Activated CD4-positive, alpha-beta T cell treated with anti-CD3 and anti-CD28 coated beads, Interleukin-2, amount 10 ng/mL, durations not matched to agents 24 days and 14 days (primary cell): ENCODE measurements at regions not wholly inside any gene's neighbourhood (a gene's known extent, or its start where the extent isn't known, plus 50 kb on each side); places are given as distances from the start of the nearest gene placed in this dataset.
A peak's percentile ranks its signal among the peaks of the same experiment; 100 is the strongest.
"Not testable (repeated sequence)": the region's sequence is repeated elsewhere in the genome, so short reads cannot be mapped to it uniquely, and the experiment has no call there.

Source experiments
- DNase-seq: peaks from one replicate; pipeline ENCODE4 v3.0.0; 2022
- H3K27ac Mint-ChIP-seq: one replicate; pipeline ENCODE4 v1.8.0; 2022; ENCODE audit warnings: mild to moderate bottlenecking, mixed read lengths
- H3K27me3 Mint-ChIP-seq: one replicate; pipeline ENCODE4 v1.8.0; 2022; ENCODE audit warnings: mixed read lengths
- H3K36me3 Mint-ChIP-seq: one replicate; pipeline ENCODE4 v1.8.0; 2022; ENCODE audit warnings: low read depth, mild to moderate bottlenecking, mixed read lengths
- H3K4me1 Mint-ChIP-seq: one replicate; pipeline ENCODE4 v1.8.0; 2021; ENCODE audit warnings: mixed read lengths
- H3K4me3 Mint-ChIP-seq: one replicate; pipeline ENCODE4 v1.8.0; 2022; ENCODE audit warnings: mild to moderate bottlenecking, moderate library complexity, mixed read lengths
- H3K9me3 Mint-ChIP-seq: one replicate; pipeline ENCODE4 v1.8.0; 2021; ENCODE audit warnings: mixed read lengths
- intact Hi-C: fragments of 100-400 bp; cut with micrococcal nuclease; formaldehyde crosslinking; loops from one replicate; pipeline ENCODE4 v1.15.1; 2023

DNA sequence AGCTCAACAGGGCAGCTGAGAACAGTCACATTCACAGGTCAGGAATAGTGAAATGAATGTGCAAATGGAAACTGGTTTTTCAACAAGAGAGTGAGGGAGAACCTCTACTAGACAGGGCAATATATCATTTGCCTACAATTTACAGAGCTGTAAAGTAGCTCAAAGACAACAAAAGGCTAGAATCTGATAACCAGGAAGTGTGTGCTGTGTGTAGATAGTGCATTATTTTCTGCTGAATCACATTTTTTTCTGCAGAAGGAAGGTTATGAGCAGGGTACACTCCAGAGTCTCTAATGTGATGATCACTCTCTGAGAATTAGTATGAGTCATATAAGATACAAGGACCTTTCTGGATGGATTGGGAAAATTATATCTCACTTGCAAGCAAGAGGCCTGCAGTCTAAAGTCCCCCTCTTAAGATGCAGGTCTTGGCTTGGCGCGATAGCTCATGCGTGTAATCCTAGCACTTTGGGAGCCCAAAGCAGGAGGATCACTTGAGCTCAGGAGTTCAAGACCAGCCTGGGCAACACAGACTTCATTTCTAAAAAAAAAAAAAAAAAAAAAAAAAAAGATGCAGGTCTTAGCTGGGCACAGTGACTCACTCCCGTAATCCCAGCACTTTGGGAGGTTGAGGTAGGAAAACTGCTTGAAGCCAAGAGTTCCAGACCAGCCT, 59.9 kb upstream of the COBL start:
- no peaks in the 10 kb centered on the region for H3K4me1 Mint-ChIP-seq
- H3K36me3 Mint-ChIP-seq = no peaks in the 10 kb centered on the region
- H3K9me3 Mint-ChIP-seq = no peaks in the 10 kb centered on the region
- peaks cover 2% of the 10 kb centered on the region for H3K27me3 Mint-ChIP-seq
- no peak overlapping the region for H3K4me3 Mint-ChIP-seq
- intact Hi-C loops = no loop called here
- DNase-seq = no peak
- H3K27ac Mint-ChIP-seq = no peak overlapping the region

- intact Hi-C loops = no loop called here
- DNase-seq = no peak
- Mint-ChIP-seq H3K4me3 (no peak overlapping the region), H3K9me3 (no peaks in the 10 kb centered on the region), H3K4me1 (no peaks in the 10 kb centered on the region), H3K27me3 (peaks cover 2% of the 10 kb centered on the region), H3K36me3 (no peaks in the 10 kb centered on the region), H3K27ac (no peak overlapping the region)
Measured at GRCh38 chr7:51374936-51375335, 58.3 kb upstream of the COBL start.

- H3K9me3 Mint-ChIP-seq, H3K4me3 Mint-ChIP-seq, H3K27me3 Mint-ChIP-seq, H3K4me1 Mint-ChIP-seq, DNase-seq, H3K27ac Mint-ChIP-seq, intact Hi-C loops, H3K36me3 Mint-ChIP-seq: not testable (repeated sequence)
Measured at GRCh38 chr7:51373607-51374006, 57.0 kb upstream of the COBL start.

DNA sequence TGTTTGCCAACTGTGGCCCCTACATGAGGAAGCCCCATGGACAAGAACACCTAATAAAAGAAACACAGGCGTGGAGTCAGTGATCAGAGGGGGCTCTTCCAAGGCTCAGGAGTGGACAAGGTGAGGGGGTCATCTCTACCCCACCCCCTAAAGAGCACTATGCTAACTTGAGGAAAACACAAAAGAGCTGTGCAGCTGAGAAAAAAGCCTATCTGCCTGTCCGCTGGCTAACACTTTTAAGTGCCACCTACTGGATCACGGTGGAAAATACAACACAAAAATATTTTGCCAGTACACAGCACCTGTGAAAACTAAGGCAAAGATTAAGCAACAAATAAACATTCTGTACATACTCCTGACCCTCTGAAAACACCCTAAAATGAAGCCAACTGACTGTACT, 53.1 kb upstream of the COBL start:
- Mint-ChIP-seq H3K4me1 (no peaks in the 10 kb centered on the region), H3K9me3 (no peaks in the 10 kb centered on the region), H3K36me3 (no peaks in the 10 kb centered on the region), H3K27me3 (no peaks in the 10 kb centered on the region), H3K4me3 (no peak overlapping the region), H3K27ac (no peak overlapping the region)
- DNase-seq = peak; percentile 56
- intact Hi-C loops = loop anchor here (1.0 to 10.0 kb wide), 2 partner anchors 207 to 1275 kb away; partner anchors contain the start of gene ZPBP

- not testable (repeated sequence) for H3K4me1 Mint-ChIP-seq, H3K27ac Mint-ChIP-seq, H3K36me3 Mint-ChIP-seq, H3K4me3 Mint-ChIP-seq, H3K9me3 Mint-ChIP-seq, H3K27me3 Mint-ChIP-seq, DNase-seq
- intact Hi-C loops = loop anchor here (1.0 to 10.0 kb wide), 2 partner anchors 207 to 1274 kb away; partner anchors contain the start of gene ZPBP
Measured at GRCh38 chr7:51369228-51369627, 52.6 kb upstream of the COBL start.

DNA sequence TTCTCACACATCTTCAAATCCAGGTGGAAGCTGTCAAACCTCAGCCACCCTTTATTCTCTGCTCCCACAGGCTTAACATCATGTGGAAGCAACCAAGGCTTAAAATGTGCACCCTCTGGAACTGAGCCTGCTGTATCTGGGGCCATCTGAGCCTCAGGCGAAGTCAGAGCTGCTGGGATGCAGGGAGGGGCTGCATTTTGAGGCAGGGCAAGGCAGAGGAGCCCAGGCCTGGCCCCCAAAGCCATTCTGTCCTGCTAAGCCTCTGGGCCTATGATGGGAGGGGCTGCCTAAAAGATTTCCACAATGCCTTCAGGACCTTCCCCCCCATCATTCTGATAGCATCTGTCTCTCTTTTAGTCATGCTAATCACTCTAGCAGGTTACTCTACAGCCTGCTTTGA, 51.7 kb upstream of the COBL start:
- H3K36me3 Mint-ChIP-seq = no peaks in the 10 kb centered on the region
- no peak overlapping the region for H3K27ac Mint-ChIP-seq
- H3K9me3 Mint-ChIP-seq = no peaks in the 10 kb centered on the region
- no peaks in the 10 kb centered on the region for H3K27me3 Mint-ChIP-seq
- no peak for DNase-seq
- intact Hi-C loops = loop anchor here (10.0 kb wide), 1 partner anchor 1274 kb away; the partner anchor contains the start of gene ZPBP
- no peaks in the 10 kb centered on the region for H3K4me1 Mint-ChIP-seq
- no peak overlapping the region for H3K4me3 Mint-ChIP-seq

GRCh38 chr7:51367614-51367968, 51.0 kb upstream of the COBL start:
- no peak overlapping the region for H3K4me3 Mint-ChIP-seq
- no peak overlapping the region for H3K27ac Mint-ChIP-seq
- H3K36me3 Mint-ChIP-seq = no peaks in the 10 kb centered on the region
- H3K9me3 Mint-ChIP-seq = peaks cover 3% of the 10 kb centered on the region
- H3K4me1 Mint-ChIP-seq = no peaks in the 10 kb centered on the region
- H3K27me3 Mint-ChIP-seq = no peaks in the 10 kb centered on the region
- no peak for DNase-seq
- intact Hi-C loops = loop anchor here (10.0 kb wide), 1 partner anchor 1273 kb away; the partner anchor contains the start of gene ZPBP

DNA sequence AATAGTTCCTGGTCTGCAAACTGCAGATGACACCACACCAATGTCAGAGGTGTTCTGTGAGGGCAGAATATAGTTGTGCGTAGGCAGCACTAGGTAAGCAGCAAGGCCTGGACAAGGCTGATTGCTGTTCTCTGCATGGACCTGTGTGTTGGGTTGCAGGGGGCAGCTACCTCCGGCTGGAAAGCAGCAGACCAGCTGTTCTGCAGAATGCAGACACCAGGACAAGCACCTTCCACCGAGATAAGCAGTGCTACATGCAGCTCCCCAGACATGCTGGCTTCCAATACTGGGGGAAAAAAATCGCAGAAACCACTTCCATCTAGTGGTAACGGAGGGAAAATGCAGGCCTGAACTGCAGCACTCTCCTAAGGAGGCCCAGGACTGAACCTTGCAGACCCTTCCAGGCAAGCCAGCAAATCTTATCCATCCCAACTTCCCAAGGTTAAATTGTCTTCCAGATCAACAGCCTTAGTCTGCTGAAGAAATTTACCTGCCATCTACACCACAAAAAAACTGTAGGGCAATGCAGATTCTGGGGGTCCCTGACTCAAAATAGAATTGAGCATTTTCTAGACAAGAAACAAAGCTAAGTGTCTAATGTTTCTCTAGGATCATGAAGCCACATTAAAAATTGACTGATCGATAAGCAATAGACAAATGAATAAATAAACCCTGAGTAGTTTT, 50.5 kb upstream of the COBL start:
- Mint-ChIP-seq H3K27me3 (no peaks in the 10 kb centered on the region), H3K4me1 (no peaks in the 10 kb centered on the region), H3K27ac (no peak overlapping the region), H3K4me3 (no peak overlapping the region), H3K9me3 (peaks cover 8% of the 10 kb centered on the region), H3K36me3 (no peaks in the 10 kb centered on the region)
- DNase-seq = peak; percentile 59
- intact Hi-C loops = loop anchor here (10.0 kb wide), 1 partner anchor 1272 kb away; the partner anchor contains the start of gene ZPBP
